Superior temporal gyrus (tissue), 1 donor: ENCODE measurements at regions not wholly inside any gene's neighbourhood (a gene's known extent, or its start where the extent isn't known, plus 50 kb on each side); places are given as distances from the start of the nearest gene placed in this dataset.

Source experiments
- DNase-seq: peaks from one replicate; pipeline ENCODE4 v3.0.0-alpha.2; 2016; ENCODE audit errors: extremely low spot score

DNA sequence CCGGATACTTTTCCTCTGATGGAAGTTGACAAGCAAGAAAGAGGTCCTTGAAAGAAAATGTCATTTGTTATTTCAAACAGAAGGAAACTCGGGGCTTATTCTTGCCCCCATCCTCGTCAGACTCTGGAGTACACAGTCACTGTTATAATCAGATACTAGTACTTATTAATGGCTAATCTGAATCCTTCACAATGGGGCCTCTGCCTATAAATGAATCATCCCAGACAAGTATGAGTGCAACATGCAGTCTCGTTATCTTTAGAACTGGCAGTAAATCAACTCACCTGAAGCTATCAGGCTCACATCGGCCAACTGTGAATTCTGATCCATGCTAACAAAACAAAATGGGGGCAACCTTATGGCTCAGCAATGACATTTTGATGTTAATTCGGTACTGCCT lies 216.7 kb downstream of the GRIN2B start:
- no peak for DNase-seq

DNA sequence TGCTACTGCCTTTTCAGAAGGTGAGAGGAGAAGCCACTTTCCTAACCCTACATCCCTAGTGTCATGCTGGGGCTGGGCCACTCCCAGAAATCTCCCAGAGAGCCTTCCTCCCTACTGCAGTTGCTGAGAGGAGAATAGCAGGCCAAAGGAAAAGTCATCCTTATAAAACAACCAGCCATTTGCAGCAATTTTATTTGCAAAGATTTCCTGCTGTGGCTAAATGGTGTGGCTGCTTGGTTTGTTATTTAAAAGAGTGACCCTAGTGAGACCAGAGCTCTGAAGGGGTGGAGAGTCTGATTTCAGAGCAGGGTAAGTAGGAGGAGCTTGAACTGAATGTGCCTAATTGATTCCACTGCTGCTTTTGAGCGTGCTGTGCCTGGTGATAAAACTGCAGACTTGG lies 232.0 kb downstream of the GRIN2B start:
- DNase-seq: no peak

DNA sequence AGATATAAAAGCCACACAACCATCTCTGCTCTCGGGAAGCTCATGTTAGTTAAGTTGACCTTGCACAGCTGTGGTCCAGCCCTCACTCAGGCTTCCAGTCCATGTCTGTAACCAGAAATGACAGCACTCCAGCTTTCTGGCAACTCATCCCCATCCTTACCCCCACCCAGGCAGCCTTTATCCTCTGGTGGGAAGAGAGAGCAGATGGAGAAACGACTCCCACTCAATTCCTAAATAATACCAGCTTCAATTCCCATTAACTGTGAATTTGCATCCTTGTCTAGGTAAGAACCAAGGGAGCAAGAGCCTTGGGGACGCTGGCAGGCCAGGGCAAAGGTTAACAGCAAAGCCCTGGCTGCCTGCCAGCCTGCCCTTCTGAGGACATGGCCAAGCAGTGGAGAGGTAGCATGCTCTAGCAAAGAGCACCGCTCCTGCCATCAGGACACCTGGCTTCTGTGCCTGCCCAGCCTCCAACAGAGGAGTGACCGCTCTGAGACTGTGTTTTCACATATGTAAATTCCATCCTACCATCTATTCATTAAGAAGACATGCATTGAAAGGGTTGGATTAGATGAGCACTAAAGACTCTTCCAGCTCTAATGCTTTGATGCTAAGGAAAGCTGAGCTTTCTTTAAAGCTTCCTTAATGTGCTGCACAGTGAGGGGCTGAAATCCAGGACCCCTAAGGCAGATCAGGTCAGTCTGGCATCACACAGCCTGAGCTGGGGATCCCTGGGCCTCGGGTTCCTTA lies 236.1 kb downstream of the GRIN2B start:
- DNase-seq: no peak

DNA sequence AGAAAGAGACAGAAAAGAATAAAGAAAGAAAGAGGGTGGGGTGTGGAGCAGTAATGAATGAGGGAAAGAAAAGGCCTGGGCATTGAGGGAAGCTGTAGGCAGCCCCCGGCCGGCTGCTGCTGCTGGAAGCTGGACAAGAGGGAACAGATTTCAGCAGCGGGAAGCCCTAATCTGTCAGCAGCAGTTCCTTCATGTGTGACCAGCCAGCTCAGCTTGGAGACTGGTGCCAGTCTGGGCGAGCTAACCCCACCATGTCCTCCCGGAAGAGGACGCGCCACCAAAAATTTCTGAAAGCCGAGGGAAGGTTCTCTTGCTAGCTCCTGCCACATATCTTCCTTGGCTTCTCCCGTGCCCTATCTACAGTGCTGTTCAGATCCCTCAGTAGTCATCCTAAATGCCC lies 236.8 kb downstream of the GRIN2B start:
- DNase-seq: no peak

DNA sequence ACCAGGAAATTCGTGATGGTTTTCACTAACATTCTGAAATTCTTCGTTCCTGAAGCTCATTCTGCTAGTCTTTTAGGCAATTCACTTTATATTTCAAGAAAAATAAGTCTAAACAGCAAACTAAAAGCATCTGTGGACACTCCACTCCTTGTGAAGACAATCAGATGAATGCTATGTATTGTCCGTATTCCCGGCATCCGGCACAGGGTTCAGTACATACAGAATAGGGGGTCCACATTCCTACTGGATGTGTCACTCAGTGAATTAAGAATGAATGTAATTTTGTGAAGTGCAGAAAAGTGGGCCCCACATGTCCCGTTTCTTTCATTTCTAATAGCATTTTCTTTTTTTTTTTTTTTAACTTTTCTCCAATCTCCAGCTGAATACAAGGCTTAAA lies 241.3 kb downstream of the GRIN2B start:
- DNase-seq: no peak

DNA sequence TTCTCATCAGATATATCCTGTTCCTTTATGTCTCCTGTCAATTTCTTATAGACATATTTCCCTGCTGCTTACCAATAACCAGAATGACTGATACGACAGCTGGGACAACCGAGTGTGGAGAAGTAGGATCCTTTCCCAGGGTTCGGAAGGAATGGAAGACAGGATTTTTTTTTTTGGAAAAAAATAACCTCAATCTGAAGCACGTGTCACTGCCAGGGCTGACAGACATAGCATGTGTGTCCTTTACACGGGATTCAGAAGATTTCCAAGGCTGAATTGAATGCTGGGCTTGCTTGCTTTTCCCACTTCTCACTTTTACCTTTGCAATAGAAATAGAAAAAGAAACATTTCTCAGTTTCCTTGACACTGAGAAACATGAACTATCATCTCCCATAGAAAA lies 245.7 kb downstream of the GRIN2B start:
- DNase-seq: no peak

DNA sequence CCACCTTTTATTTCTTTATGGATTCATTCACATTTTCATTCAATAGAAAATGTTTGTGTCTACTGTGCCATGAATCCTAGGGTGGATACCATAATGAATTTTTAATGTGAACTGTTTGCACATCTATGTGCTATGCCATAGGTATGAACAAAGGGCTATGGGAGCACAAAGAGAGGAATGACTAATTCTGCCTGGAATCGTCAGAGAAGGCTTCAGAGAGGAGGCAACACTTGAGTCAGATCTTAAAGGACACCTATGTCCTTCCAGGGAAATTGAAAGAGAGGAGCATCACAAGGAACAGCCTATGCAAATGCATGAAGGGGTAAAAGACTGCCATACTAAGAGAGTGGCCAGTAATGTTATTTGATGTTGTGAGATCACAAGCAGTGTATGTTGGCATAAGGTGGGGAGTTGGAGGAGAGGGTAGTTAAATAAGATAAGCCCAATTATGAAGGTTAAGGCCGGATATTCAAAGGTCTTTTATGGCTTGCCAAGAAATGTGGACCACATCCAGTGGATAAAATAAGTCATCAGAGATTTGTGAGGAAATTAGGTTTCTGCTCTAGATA lies 246.7 kb downstream of the GRIN2B start:
- DNase-seq: no peak

DNA sequence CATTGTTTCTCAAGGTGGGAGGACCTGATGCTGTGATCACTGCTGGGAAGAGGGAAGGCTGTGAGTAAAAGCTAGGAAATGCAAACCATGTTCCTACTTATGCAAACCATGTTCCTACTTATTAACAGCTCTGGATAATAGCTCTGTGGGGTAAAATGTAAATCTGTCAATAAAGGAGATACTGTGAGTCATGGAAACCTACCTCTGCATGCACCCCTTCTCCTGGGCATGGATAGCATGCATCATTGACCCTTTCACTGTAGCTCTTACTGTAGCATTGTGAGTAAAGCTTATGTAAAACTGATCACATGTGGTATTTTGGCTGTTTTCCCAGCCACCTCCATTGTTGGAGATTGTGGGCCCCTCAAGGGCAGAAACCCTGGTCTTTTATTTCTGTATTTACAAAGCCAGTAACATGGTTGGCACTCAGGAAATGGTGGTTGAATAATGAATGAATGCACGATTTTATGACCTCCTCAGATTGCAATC lies 253.7 kb downstream of the GRIN2B start:
- DNase-seq: no peak

DNA sequence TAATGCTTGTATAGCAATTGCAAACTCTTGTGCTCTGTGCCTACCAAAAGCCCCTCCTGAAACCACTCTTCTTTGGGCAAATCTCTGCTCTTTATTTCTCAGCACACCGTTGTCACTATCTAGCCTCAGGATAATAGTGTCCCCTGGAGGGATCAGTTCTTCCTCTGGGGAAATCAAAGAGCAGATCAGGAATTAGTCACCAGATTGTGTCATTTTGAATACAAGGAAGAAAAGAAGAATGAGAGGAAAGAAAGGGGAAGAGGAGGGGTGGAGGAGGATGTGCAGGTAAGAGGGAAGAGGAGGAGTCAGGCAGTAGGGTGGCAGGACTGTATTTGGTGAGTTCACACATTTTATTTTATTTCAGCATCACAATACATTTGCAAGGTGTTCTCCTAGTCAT lies 256.4 kb downstream of the GRIN2B start:
- DNase-seq: no peak

DNA sequence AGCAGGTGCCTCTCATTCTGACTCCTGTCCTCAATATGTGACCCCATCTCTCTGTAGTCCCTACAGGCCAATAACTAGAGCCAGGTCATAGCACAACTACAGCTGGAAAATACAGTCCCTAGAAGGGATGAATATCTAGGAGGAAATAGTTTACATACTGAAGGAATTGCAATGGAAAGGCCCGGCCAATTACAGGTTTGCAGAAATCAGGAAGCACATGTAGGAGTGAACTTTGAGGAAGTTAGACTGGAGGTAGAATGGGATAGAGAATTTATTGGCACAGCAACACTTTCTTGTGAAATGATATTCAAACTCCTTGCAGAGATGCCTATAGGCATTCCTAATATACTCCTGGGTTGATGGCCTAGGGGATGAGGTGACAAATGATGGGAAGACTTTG lies 257.3 kb downstream of the GRIN2B start:
- no peak for DNase-seq

DNA sequence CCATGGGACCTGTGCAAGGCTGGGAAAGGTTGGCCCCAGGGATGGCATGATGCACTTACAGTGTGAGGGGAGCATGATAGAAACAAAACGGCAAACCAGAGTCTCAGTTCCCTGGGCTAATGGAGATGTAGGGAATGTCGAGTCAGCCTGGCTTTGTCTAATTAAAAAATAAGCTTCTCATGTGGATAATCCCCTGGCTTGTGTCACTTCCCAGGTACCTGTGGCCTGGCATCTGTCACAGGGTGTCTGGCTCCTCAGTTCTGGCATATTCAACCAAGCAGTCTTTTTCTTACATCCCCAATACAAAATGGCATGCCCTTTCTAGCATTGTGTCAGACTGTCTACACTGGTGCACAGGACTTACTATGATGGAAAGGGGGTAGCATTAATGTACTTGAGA lies 261.4 kb downstream of the GRIN2B start:
- DNase-seq: no peak

DNA sequence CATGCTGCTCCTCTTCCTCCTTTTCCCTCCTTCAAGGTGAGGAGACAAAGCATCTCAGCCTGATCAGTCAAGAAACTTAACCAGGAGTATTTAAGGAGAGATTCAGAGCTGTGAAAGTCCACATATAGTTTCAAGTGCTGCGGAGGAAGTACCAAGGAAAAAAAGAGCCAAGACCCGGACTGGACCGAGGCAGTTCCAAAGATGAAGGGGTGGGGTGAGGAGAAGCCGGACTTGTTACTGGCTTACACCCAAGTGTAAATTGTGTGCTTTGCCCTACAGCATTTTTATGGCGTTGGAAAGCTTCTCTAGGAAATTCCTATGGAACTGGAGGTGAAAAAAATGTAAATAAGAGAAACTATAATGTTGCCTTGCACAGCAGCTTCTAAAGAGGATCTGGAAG lies 263.1 kb downstream of the GRIN2B start:
- DNase-seq: no peak

DNA sequence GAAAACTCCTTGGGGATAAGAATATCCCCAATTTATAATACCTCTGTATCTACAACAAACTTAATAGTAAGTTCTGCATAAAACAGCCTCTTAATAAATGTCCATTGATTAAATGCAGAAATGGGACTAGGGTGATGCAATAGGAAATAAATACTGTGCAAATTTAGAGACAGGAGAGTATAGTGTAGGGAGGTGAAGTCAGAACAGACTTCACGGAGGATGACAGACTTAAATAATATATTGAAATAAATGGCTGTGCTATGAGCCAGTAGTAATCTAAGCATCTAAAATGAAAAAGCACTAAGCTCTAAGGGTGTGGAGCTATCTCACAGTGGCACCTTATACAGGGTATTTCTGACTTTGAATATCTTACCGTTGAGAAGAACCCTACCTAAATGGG lies 265.3 kb downstream of the GRIN2B start:
- DNase-seq: no peak

DNA sequence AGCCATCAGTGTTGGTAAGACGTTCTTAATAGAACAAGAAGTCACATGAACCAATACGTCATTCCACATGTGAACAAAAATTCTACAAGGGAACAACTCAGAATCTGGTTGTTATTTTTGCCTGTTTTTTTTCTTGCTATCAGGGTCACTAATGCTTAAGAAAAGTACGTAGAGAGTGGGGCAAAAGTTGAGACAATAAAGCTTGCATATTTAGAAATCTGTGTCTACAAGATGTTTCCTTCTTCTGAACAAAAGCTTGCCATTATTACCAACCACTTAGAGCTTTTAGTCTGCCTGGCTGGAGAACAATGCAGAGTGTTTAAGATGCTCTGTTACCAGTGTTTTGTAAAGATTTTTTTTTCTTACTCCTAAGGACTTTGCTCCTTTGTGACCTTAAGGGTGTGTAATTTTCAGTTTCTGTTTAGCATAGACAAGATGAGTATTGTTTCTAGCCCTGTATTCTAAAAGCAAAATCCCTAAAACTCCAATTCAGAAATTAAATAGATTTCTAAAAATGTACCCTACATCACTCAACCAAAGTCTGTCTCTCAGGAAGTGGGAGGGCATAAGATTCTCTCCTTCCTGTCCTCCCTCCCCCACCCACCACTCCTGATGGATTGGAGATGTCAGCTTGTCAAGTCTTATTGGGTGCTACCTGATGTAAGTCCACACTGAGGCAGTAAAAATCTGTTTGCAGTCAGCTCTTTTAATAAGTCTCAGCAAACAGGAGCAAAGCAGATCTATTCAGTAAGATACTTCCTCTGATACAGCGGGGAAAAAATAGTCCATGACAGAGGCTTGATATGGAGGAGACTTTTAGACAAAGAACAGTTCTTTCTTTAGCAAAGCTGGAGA lies 267.6 kb downstream of the GRIN2B start:
- no peak for DNase-seq

DNA sequence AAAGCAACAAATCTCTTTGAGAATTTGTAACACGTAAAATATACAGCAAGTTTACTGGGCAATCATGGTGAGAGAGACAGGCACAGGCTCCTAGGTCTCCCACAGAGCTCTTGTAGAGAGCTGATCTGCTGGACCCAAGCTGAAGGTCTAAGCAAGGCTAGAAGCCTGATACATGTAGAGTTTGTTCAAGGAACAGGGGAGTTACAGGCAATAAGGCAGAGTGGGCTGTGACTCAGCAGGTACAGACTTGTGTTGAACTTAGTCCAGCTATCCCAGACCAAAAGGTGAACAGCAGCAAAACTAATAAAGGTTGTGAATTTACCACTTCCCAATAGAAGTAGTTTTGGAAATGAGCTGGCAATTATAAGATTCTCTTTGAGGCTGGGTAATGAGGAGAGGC lies 273.6 kb downstream of the GRIN2B start:
- DNase-seq: no peak

DNA sequence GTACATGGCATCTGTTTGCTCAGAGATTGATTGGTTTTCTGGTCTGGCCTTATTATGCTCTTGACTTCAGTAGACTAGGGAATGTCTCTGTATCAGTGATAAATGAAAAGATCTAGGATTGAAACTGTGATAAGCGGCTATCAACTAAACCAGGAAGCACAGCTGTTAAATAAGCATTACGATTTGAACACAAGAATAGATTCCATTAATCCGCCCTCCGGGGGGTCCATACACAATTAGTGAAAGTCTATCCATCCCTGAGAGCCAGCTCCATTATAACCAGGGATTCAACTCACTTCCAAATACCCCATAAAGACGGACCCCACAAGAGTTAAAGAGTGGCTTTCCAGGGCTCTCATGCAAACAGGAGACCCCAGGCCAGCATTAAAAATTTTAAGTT lies 279.0 kb downstream of the GRIN2B start:
- DNase-seq: no peak

DNA sequence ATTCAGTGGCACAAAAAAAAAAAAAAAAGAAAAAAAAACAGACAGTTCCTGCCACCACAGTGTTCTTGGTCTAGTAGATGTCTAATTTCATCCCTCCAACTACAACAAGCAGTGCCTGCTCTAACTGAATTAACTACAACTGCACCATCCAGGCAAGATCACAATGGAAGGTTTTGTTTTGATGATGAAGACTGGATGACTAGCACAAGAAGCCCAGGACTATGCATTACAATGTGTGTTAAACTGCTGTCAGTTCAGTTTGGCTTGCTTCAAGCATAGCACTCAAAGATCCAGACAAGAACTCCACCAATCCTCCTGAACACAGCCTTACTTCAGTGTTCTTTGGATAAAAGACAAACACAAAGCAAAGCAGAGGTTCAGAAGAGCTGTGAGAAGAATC lies 279.9 kb downstream of the GRIN2B start:
- no peak for DNase-seq

DNA sequence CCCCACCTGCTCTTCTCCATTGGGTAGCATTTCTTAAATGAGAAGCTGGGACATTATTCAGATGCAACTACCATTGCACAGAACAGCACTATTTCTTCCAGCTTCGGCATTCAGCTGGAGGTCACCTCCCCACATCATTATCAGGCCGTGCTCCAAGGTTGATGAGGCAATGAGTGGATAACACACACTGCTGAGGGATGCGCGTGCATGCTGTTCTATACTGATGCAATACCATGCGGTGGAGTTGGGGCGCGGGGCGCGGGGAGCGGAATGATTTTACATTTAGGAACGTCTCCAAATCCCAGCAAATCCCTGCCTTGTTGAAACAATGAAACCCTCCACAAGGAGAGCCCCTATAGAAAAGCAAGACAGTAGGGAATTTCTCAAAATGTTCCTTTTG lies 283.4 kb downstream of the GRIN2B start:
- DNase-seq: no peak

DNA sequence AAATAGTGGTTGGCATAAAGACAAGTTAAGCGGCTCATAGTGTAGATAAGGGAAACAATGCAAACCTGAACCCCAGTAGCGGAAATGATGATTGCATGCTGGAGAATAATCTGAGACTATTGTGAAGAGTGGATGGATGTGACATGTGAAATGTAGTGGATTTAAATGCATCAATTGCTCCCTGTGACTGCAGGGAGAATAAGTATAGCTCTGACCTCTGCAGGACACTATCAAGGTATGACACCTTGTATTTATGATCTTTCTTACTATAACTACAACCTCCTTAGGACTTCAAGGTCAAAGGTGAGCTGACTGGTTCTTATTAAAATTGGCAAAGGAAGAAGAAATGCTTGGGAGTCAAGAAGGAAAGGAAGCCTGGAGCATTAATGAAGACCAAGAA lies 285.6 kb downstream of the GRIN2B start:
- DNase-seq: no peak

DNA sequence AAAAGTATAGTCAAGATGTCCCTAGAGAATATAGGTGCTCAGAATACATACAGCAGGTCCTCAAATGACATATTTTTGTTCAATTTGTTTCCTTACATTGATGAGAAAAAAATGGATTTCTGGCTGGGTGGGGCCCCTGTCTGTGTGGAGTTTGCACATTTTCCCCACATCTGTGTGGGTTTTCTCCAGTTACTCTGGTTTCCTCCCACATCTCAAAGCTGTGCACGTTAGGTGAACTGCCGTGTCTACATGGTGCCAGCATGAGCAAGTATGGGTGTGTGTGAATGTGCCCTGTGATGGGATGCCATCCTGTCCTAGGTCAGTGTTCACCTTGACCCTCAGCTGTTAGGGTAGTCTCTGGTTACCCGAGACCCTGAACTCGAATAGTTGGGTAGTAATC lies 289.1 kb downstream of the GRIN2B start:
- DNase-seq: no peak

DNA sequence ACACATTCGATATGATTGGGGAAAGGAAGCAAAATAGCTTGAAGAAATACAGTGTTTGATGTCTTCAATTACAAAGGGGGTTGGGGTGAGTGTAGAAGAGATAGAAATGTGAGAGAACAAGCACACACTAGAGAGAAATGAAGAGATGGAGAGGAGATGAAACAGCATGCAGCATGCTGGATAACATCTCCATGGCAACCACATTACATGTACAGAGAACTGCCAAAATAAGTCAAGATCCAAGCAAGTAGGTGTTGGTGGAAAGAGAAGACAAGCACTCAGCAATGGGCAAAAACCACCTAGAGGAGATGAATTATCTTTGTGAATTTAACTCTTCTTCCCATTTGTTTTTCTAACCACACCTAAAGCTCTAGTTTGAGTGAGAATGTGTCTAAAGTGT lies 289.8 kb downstream of the GRIN2B start:
- peak; percentile 47 for DNase-seq

DNA sequence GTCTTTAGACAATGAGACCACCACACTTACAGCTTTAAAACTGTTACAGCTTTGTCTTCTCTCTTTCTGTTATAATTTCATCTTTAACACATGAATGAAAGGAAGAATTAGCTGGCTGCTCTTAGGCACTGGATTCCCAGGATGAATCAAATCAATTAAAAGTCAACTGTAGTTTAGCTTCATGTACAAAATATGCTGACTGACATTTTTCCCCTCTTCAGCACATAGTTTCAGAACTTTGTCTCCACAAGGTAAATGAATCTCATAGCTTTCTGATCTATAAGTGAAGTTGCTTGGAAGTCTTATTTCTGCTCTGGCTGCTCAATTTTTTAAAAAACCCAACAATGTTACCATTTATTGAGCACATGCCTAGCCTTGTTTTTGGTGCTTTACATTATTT lies 293.8 kb downstream of the GRIN2B start:
- DNase-seq: no peak

DNA sequence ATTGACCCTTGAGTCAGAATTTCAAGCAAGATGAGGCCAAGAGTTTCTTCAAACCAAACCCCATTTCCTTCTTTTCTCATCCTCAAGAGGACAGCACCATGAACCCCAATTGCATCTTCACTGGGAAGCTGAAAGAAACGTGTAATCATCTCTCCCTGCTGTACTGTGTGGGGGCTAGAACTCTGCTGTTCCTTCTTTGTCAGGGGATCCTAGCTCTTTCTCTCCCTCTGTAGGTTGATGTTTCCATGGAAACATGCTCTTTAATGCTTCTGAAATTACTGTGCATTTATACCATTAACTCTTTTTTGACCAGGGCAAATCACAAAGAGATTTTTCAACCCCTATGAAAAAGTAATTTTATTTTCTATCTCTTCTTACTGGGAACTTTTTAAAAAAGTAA lies 295.1 kb downstream of the GRIN2B start:
- no peak for DNase-seq
